Stimulated activated naive CD4-positive, alpha-beta T cell (primary cell): ENCODE measurements at regions not wholly inside any gene's neighbourhood (a gene's known extent, or its start where the extent isn't known, plus 50 kb on each side); places are given as distances from the start of the nearest gene placed in this dataset.
"Not testable (repeated sequence)": the region's sequence is repeated elsewhere in the genome, so short reads cannot be mapped to it uniquely, and the experiment has no call there.

Experiments used
- DNase-seq, 6 experiments: peaks; one replicate each; lab custom pipeline; 2025; lab: John Stamatoyannopoulos, UW

- no peak for DNase-seq
Measured at GRCh38 chr3:112765531-112765930, 81.1 kb downstream of the CD200R1L start.

DNA sequence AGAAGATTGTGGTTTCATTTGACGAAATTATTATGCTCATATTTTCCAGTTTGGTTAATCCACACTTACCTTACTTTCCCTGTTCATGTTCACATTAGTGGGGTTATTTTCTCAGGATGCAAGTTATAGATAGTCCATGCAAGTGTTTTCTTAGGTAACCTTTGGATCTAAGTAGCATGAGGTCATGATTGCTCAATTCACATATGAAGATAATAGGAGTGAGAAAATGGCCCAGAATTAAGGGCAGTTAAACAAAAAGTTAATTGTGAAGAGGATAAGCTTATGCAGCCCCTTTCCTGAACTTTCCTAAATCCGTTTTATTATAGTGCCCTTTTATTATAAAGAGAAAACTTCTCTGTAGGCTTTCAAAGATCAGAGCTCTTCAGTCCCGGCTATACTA, 83.4 kb downstream of the CD200R1L start:
- no peak for DNase-seq

GRCh38 chr3:112761062-112761638, 85.5 kb downstream of the CD200R1L start:
- DNase-seq = no peak

- no peak for DNase-seq
Measured at GRCh38 chr3:112759681-112760080, 87.0 kb downstream of the CD200R1L start.

- no peak for DNase-seq
Measured at GRCh38 chr3:112759210-112759609, 87.5 kb downstream of the CD200R1L start.

GRCh38 chr3:112757197-112757596, 89.5 kb downstream of the CD200R1L start:
- DNase-seq = no peak

DNA sequence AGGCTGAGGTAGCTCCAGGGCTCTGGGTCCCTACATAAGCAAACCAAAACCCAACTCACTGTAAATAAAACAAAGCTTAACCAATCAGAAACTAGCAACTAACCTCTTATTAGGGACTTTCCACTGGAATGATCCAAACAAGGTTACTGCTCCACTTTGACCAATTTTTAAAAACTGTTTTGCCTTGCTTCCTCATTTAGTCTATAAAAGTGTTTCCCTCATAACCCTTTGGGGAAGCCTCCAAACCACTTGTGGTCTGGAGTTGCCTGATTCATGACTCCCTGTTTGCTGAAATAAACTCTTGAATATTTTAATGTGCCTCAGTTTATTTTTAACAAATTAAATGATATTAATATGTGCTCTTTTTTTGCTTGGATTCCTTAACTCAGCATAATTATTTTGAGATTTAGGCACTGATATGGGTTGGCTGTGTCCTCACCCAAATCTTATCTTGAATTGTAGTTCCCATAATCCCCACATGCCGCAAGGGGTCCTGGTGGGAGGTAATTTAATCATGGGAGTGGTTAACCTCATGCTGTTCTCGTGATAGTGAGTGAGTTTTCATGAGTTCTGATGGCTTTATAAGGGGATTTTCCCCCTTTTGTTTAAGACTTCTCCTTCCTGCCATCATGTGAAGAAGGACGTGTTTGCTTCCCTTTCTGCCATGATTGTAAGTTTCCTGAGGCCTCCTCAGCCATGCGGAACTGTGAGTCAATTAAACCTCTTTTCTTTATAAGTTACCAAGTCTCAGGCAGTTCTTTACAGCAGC, 90.6 kb downstream of the CD200R1L start:
- DNase-seq = no peak

DNA sequence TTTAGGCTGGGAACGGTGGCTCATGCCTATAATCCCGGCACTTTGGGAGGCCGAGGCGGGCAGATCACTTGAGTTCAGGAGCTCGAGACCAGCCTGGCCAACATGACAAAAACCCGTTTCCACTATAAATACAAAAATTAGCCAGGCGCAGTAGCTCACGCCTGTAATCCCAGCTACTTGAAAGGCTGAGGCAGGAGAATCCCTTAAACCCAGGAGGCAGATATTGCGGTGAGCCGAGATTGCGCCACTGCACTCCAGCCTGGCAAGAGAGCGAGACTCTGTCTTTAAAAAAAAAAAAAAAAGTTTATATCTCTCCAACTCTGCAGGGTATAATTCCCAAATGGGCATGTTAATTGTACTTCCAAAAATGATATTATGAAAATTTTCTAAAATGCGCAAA, 91.6 kb downstream of the CD200R1L start:
- DNase-seq = not testable (repeated sequence)

GRCh38 chr3:112751564-112752512, 94.8 kb downstream of the CD200R1L start:
- no peak for DNase-seq

DNA sequence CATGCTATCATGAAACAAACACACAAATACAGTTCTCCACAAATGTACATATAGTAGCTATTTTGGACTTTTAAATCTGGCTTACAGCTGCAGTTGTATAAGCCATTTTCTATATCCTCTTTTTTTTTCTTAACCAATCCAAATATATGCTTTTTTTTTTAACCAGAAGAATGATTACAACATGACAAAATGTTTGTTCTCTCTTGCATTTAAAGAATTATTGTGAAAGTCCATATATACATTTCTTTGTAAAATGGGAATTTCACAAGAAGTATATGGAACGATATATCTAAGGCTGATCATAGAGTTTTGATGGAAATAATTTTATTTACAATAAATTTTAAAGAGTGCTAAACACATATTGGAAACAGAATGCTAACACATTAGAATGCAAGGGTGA, 95.6 kb downstream of the CD200R1L start:
- no peak for DNase-seq

GRCh38 chr3:112747624-112748023, 99.0 kb downstream of the CD200R1L start:
- no peak for DNase-seq

- DNase-seq = no peak
Measured at GRCh38 chr3:112746675-112747280, 99.9 kb downstream of the CD200R1L start.

GRCh38 chr3:112745567-112746248, 101.0 kb downstream of the CD200R1L start:
- no peak for DNase-seq

DNA sequence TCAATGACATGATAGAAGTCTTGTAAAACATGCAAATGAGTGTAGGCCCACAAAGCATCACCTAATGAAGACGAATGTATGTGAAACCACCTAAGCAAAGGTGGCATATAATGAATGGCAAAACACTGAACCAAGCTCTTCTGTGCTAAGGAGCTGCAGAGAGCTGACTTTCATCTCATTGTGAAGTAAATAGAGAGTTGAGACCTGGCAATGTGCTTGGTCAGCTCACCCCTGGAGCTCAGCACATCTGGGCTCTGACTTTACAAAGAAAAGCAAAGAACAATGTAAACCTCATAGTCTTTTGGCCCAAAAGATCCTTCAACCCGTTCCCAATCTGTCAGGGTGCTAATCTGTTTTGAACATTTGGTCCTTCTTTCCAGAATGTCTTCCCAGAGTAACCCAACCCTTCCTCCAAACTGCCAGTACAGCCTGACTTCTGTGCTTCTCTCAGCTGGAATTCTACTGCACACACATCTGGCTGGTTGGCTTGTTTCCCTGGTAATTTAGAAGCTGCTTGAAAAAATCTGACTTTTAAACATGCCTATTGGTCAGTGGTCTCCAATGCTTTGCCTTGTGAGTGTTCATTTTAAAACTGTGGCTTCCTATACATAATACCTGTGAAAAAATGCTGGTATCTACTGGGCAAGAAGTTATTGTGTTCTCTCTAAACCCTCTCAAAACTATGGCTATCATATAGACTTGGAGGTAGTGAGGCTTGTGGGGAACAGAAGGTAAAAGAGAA, 101.7 kb downstream of the CD200R1L start:
- DNase-seq = no peak

GRCh38 chr3:112744106-112744505, 102.6 kb downstream of the CD200R1L start:
- no peak for DNase-seq

DNA sequence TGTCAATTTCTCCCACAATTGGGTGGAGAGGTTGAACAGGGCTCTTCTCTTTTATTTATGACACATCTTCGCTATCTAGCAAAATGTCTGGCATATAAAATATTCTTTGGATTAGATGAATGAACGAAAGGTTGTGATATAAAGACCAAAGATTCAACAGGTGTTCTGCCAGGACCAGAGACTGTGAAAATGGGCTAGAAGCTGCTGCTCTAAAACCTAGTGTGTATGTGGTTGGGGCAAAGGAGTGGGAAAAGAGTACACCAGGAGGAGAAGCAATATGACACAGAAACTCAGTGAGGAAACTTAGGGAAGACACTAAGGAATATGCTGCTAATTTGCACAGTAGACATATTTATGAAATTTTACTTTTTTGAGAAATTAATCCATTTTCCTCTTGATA, 102.0 kb upstream of the CCDC80 start:
- DNase-seq = no peak

DNA sequence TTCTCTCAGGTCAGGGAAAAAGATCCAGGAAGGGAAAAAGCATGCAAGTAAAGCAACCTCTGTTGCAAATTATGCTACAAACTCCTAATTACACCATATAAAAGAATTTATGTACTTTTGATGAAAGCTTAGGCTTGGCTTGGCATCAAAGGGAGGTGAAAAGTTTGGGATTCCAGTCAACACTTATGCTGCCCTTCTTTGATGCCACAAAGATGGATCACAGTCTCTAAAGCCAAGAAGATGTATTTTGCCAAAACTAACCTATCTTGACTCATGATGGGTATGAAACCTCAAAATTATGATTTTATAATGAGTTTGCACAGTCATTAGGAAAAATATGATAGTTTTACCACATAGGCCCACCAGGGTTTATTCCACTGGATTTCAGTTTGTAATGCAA, 101.0 kb upstream of the CCDC80 start:
- DNase-seq = no peak

- DNase-seq = peak in 1 of 6 experiments; percentile 15
Measured at GRCh38 chr3:112740835-112741234, 99.9 kb upstream of the CCDC80 start.

DNA sequence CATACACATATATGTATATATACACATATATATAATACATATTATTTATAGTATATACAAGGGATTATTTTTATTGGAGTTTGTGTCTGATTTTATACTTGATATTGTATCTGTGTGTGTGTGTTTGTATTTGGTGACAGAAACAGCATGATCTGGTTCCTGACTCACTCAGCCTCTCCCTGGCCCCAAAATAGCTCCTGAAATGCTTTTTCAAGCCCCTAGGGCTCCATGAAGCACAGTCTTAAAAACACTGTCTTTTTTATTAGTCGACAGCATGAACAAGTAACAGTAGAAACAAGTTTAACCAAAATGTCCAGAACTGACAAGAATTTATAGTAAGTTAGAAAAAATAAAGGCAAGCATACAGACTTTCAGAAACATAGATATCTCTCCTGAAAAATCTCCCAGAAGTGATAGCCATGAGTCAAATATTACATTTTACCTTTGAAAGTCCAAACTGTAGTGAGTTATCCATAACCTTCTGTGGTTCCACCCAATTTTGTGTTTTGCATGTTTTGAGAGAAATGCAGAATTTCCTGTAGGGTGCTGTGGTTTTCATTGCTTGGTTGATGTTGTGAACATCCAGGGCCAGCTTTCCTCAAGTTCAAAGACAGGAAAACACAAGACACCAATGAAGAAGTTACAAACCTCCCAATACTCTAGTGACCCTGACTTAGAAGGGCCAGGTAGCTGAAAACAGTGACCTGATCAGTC, 98.5 kb upstream of the CCDC80 start:
- DNase-seq = peak in 1 of 6 experiments; percentile 24

DNA sequence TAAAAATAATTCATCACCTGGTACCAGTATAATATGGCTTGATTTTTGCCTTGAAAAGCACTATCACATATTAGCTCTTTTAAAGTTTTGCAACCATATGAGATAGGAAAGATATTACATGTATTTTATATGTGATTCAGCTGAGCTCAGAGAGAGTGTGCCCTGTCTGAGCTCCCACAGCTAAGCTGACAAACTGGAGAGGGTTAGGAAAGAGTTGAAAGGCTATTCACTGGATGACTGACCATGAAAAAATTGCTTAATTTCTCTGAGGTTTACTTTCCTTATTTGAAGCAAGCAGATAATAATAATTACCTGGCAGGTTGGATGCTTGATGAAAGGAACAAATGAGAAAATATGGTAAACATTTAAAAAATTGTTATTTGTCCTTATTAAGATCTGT, 97.4 kb upstream of the CCDC80 start:
- no peak for DNase-seq
